ENCODE measurements at regions not wholly inside any gene's neighbourhood (a gene's known extent, or its start where the extent isn't known, plus 50 kb on each side); places are given as distances from the start of the nearest gene placed in this dataset.

GRCh38 chr9:107542411-107543157 is 53.0 kb upstream of the KLF4 start:
- TF ChIP-seq, protein P1, sequence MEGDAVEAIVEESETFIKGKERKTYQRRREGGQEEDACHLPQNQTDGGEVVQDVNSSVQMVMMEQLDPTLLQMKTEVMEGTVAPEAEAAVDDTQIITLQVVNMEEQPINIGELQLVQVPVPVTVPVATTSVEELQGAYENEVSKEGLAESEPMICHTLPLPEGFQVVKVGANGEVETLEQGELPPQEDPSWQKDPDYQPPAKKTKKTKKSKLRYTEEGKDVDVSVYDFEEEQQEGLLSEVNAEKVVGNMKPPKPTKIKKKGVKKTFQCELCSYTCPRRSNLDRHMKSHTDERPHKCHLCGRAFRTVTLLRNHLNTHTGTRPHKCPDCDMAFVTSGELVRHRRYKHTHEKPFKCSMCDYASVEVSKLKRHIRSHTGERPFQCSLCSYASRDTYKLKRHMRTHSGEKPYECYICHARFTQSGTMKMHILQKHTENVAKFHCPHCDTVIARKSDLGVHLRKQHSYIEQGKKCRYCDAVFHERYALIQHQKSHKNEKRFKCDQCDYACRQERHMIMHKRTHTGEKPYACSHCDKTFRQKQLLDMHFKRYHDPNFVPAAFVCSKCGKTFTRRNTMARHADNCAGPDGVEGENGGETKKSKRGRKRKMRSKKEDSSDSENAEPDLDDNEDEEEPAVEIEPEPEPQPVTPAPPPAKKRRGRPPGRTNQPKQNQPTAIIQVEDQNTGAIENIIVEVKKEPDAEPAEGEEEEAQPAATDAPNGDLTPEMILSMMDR (IDR thresholded peaks at IDR 0.05): no peak

GRCh38 chr9:107541523-107541922 is 52.0 kb upstream of the KLF4 start:
- TF ChIP-seq, protein P1 (IDR thresholded peaks at IDR 0.05): no peak

GRCh38 chr9:107540164-107540561 is 50.6 kb upstream of the KLF4 start:
- TF ChIP-seq, protein P1 (IDR thresholded peaks at IDR 0.05): no peak

DNA sequence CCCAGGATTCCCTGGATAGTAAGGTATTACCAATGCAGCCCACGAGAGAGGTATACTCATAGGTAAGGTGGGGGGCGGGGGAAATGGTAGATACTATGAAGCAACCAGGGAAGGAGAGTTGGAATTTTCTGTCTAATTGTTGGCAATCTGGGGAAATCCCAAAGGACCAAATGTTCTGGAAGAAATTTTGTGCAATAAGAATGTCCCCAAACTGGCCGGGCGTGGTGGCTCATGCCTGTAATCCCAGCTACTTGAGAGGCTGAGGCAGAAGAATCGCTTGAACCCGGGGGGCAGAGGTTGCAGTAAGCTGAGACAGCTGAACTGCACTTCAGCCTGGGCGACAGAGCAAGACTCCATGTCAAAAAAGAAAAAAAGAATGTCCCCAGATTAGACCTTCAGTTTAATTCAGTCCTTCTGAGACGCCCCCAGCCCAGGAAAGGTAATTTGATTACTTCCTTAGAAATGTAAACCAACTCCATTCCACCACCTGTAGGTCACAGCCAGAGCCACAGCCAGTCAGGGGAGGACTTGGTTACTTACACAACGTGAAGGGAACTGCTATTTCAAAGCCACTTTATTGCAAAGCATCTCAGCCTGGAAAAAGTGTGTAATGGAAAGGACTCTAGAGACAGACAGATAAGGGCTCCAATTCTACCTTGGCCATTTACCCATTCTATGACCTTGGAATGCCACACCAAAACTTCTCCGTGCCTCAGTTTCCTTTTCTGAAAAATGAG is 50.0 kb upstream of the KLF4 start:
- TF ChIP-seq, protein P1 (IDR thresholded peaks at IDR 0.05): no peak

All from LNCAP (cell line).